ENCODE measurements at regions not wholly inside any gene's neighbourhood (a gene's known extent, or its start where the extent isn't known, plus 50 kb on each side); places are given as distances from the start of the nearest gene placed in this dataset.
"Not testable (repeated sequence)": the region's sequence is repeated elsewhere in the genome, so short reads cannot be mapped to it uniquely, and the experiment has no call there.

GRCh38 chr1:96145492-96145891, 576.1 kb upstream of the PTBP2 start:
- no peak for TF ChIP-seq CTCF (conservative IDR thresholded peaks at IDR 0.05; ENCODE audit: control insufficient read depth, insufficient read depth, low read depth, low read length)

GRCh38 chr1:96152957-96153356, 568.6 kb upstream of the PTBP2 start:
- H3K4me3 ChIP-seq (ENCODE audit: control insufficient read depth, low read depth, low read length); DNase-seq (ENCODE audit: low read depth): not testable (repeated sequence)

More at GRCh38 chr1:96145492-96145891, 576.1 kb upstream of the PTBP2 start:
- no peak overlapping the region for H3K4me3 ChIP-seq (ENCODE audit: control insufficient read depth, low read depth, low read length)
- DNase-seq (ENCODE audit: low read depth), result peak; percentile 21

GRCh38 chr1:96157101-96157500, 564.5 kb upstream of the PTBP2 start:
- H3K4me3 ChIP-seq (ENCODE audit: control insufficient read depth, low read depth, low read length), result no peak overlapping the region
- DNase-seq (ENCODE audit: low read depth), result no peak
- TF ChIP-seq CTCF (conservative IDR thresholded peaks at IDR 0.05; ENCODE audit: control insufficient read depth, insufficient read depth, low read depth, low read length), result no peak

GRCh38 chr1:96159379-96159778, 562.2 kb upstream of the PTBP2 start:
- no peak for TF ChIP-seq CTCF (conservative IDR thresholded peaks at IDR 0.05; ENCODE audit: control insufficient read depth, insufficient read depth, low read depth, low read length)
- peak; percentile 18 for DNase-seq (ENCODE audit: low read depth)
- no peak overlapping the region for H3K4me3 ChIP-seq (ENCODE audit: control insufficient read depth, low read depth, low read length)

GRCh38 chr1:96164053-96164452, 557.5 kb upstream of the PTBP2 start:
- no peak for TF ChIP-seq CTCF (conservative IDR thresholded peaks at IDR 0.05; ENCODE audit: control insufficient read depth, insufficient read depth, low read depth, low read length)
- H3K4me3 ChIP-seq (ENCODE audit: control insufficient read depth, low read depth, low read length), result no peak overlapping the region
- no peak for DNase-seq (ENCODE audit: low read depth)

GRCh38 chr1:96178053-96178452, 543.5 kb upstream of the PTBP2 start:
- DNase-seq (ENCODE audit: low read depth), result no peak
- H3K4me3 ChIP-seq (ENCODE audit: control insufficient read depth, low read depth, low read length), result no peak overlapping the region
- TF ChIP-seq CTCF (conservative IDR thresholded peaks at IDR 0.05; ENCODE audit: control insufficient read depth, insufficient read depth, low read depth, low read length), result no peak

- no peak overlapping the region for H3K4me3 ChIP-seq (ENCODE audit: control insufficient read depth, low read depth, low read length)
- no peak for DNase-seq (ENCODE audit: low read depth)
- TF ChIP-seq CTCF (conservative IDR thresholded peaks at IDR 0.05; ENCODE audit: control insufficient read depth, insufficient read depth, low read depth, low read length), result no peak
Observed at GRCh38 chr1:96183485-96183884, 538.1 kb upstream of the PTBP2 start.

Measured in fibroblast of mammary gland (primary cell).